GM23338 (cell line): ENCODE measurements at regions not wholly inside any gene's neighbourhood (a gene's known extent, or its start where the extent isn't known, plus 50 kb on each side); places are given as distances from the start of the nearest gene placed in this dataset.

Source experiments
- ATAC-seq: fragments of 200-7000 bp; cut with Tn5 transposase; 3 replicates; pipeline ENCODE4 v1.9.1; 2020
- DNase-seq: peaks from one replicate; pipeline ENCODE4 v3.0.0-alpha.2; 2015; ENCODE audit warnings: low spot score
- H2AFZ ChIP-seq: fragments of 200-600 bp; sonication (generic); 2 replicates; pipeline ENCODE4 v1.8.0; 2016; ENCODE audit warnings: antibody characterized with exemption, mild to moderate bottlenecking, moderate library complexity
- H3F3A ChIP-seq: fragments of 200-600 bp; sonication (generic); replicated peaks from 2 replicates; pipeline ENCODE4 v1.8.0; 2017; ENCODE audit warnings: antibody characterized with exemption, mixed run types, low read depth
- H3K27ac ChIP-seq: fragments of 200-600 bp; sonication (generic); 2 replicates; pipeline ENCODE4 v1.6.1; 2016; ENCODE audit warnings: low read depth
- H3K27me3 ChIP-seq: fragments of 200-600 bp; sonication (generic); 2 replicates; pipeline ENCODE4 v1.8.0; 2016; ENCODE audit warnings: mild to moderate bottlenecking, mixed run types, moderate library complexity; ENCODE audit not compliant: insufficient read depth
- H3K36me3 ChIP-seq: fragments of 200-600 bp; sonication (generic); 2 replicates; pipeline ENCODE4 v1.8.0; 2016; ENCODE audit warnings: mild to moderate bottlenecking; ENCODE audit not compliant: insufficient read depth
- H3K4me1 ChIP-seq: fragments of 200-600 bp; sonication (generic); 2 replicates; pipeline ENCODE4 v1.8.0; 2016; ENCODE audit warnings: mild to moderate bottlenecking, moderate library complexity; ENCODE audit not compliant: insufficient read depth
- H3K4me2 ChIP-seq: fragments of 200-600 bp; sonication (generic); 2 replicates; pipeline ENCODE4 v1.7.1; 2017; ENCODE audit warnings: mixed run types
- H3K4me3 ChIP-seq: fragments of 200-600 bp; sonication (generic); 2 replicates; pipeline ENCODE4 v1.6.1; 2016; ENCODE audit warnings: mixed run types
- H3K79me2 ChIP-seq: fragments of 200-600 bp; sonication (generic); replicated peaks from 2 replicates; pipeline ENCODE4 v1.8.0; 2017; ENCODE audit warnings: mild to moderate bottlenecking; ENCODE audit not compliant: insufficient read depth
- H3K9me2 ChIP-seq: fragments of 200-600 bp; sonication (generic); 2 replicates; pipeline ENCODE4 v1.8.0; 2017; ENCODE audit not compliant: insufficient read depth
- H4K20me1 ChIP-seq: fragments of 200-600 bp; sonication (generic); replicated peaks from 2 replicates; pipeline ENCODE4 v1.8.0; 2017; ENCODE audit warnings: mild to moderate bottlenecking; ENCODE audit not compliant: insufficient read depth
- H3K27ac Mint-ChIP-seq: 2 replicates; pipeline ENCODE4 v1.8.0; 2020; ENCODE audit warnings: inconsistent platforms, mild to moderate bottlenecking, moderate library complexity, mixed read lengths
- H3K27me3 Mint-ChIP-seq: 3 replicates; pipeline ENCODE4 v1.8.0; 2022; ENCODE audit warnings: low read depth, mild to moderate bottlenecking, moderate library complexity, mixed read lengths, inconsistent platforms; ENCODE audit not compliant: insufficient read depth, poor library complexity
- H3K36me3 Mint-ChIP-seq: 3 replicates; pipeline ENCODE4 v1.8.0; 2021; ENCODE audit warnings: low read depth, mild to moderate bottlenecking, inconsistent platforms, moderate library complexity, mixed read lengths
- H3K4me1 Mint-ChIP-seq: 3 replicates; pipeline ENCODE4 v1.8.0; 2020; ENCODE audit warnings: mild to moderate bottlenecking, inconsistent platforms, mixed read lengths
- H3K4me3 Mint-ChIP-seq: 3 replicates; pipeline ENCODE4 v1.8.0; 2021; ENCODE audit warnings: moderate library complexity, mild to moderate bottlenecking, inconsistent platforms, mixed read lengths
- H3K9me3 Mint-ChIP-seq: 3 replicates; pipeline ENCODE4 v1.8.0; 2020; ENCODE audit warnings: moderate library complexity, mild to moderate bottlenecking, inconsistent platforms, mixed read lengths
- CREB1 ChIP-seq: fragments of 250-450 bp; sonication (Bioruptor Pico); IDR thresholded peaks from 2 replicates; pipeline ENCODE4 v1.5.0; 2020; ENCODE audit warnings: low read depth, mild to moderate bottlenecking, moderate library complexity
- CTCF ChIP-seq, 2 experiments: fragments of 200-600 bp in 1 of 2; sonication (generic) in 1 of 2; conservative IDR thresholded peaks; 2 replicates each; pipeline versions ENCODE4 v1.5.1 to v1.6.1; 2016 to 2017; ENCODE audit warnings: antibody characterized with exemption in 2 of 2, low read depth in 2 of 2, mild to moderate bottlenecking in 2 of 2, moderate library complexity in 1 of 2
- ETS1 ChIP-seq: IDR thresholded peaks from 2 replicates; pipeline ENCODE4 v1.6.1; 2016; ENCODE audit warnings: antibody characterized with exemption
- EZH2 ChIP-seq: fragments of 200-600 bp; sonication (generic); IDR thresholded peaks from one replicate; pipeline ENCODE4 v1.8.0; 2017; ENCODE audit warnings: antibody characterized with exemption, mild to moderate bottlenecking, low read depth; ENCODE audit not compliant: unreplicated experiment
- EZH2phosphoT487 ChIP-seq: fragments of 200-600 bp; sonication (generic); IDR thresholded peaks from one replicate; pipeline ENCODE4 v1.8.1; 2018; ENCODE audit warnings: antibody characterized with exemption; ENCODE audit not compliant: unreplicated experiment
- JUNB ChIP-seq: IDR thresholded peaks from one replicate; pipeline ENCODE4 v1.6.1; 2016; ENCODE audit warnings: antibody characterized with exemption; ENCODE audit not compliant: unreplicated experiment
- NANOG ChIP-seq: IDR thresholded peaks from 2 replicates; pipeline ENCODE4 v1.6.1; 2016; ENCODE audit warnings: antibody characterized with exemption, borderline replicate concordance
- POLR2AphosphoS5 ChIP-seq: IDR thresholded peaks from 2 replicates; pipeline ENCODE4 v1.6.1; 2016; ENCODE audit warnings: antibody characterized with exemption, low read depth
- REST ChIP-seq: IDR thresholded peaks from one replicate; pipeline ENCODE4 v1.6.1; 2018; ENCODE audit warnings: antibody characterized with exemption; ENCODE audit not compliant: unreplicated experiment
- STAT1 ChIP-seq: IDR thresholded peaks from one replicate; pipeline ENCODE4 v1.6.1; 2016; ENCODE audit warnings: antibody characterized with exemption; ENCODE audit not compliant: unreplicated experiment
- ZNF114 ChIP-seq: fragments of 250-450 bp; sonication (Bioruptor Pico); IDR thresholded peaks from 2 replicates; pipeline ENCODE4 v1.5.0; 2020; ENCODE audit warnings: mild to moderate bottlenecking, moderate library complexity
- ZNF331 ChIP-seq: fragments of 250-450 bp; sonication (Bioruptor Pico); IDR thresholded peaks from 2 replicates; pipeline ENCODE4 v1.5.0; 2020; ENCODE audit warnings: low read depth, mild to moderate bottlenecking, moderate library complexity
- ZNF462 ChIP-seq: fragments of 250-450 bp; sonication (Bioruptor Pico); IDR thresholded peaks from 2 replicates; pipeline ENCODE4 v1.5.0; 2020; ENCODE audit warnings: mild to moderate bottlenecking, moderate library complexity

GRCh38 chr3:124600765-124601164, 129.5 kb upstream of the UMPS start:
- no peaks in the 10 kb centered on the region for H3K4me1 ChIP-seq
- H3K9me3 Mint-ChIP-seq, result no peaks in the 10 kb centered on the region
- no peak for ATAC-seq
- no peaks in the 10 kb centered on the region for H3K9me2 ChIP-seq
- no peak overlapping the region for H3K4me3 ChIP-seq
- no peak overlapping the region for H3K27ac Mint-ChIP-seq
- no peak overlapping the region for H3K4me3 Mint-ChIP-seq
- no peaks in the 10 kb centered on the region for H4K20me1 ChIP-seq
- H2AFZ ChIP-seq, result no peak overlapping the region
- H3K36me3 ChIP-seq, result no peaks in the 10 kb centered on the region
- H3K79me2 ChIP-seq, result no peaks in the 10 kb centered on the region
- no peak overlapping the region for H3K4me2 ChIP-seq
- no peak overlapping the region for H3K27ac ChIP-seq
- H3K27me3 ChIP-seq, result no peaks in the 10 kb centered on the region
- H3K27me3 Mint-ChIP-seq, result peaks cover 3% of the 10 kb centered on the region
- no peaks in the 10 kb centered on the region for H3F3A ChIP-seq
- DNase-seq, result no peak
- no peak for TF ChIP-seq ZNF462 (CRISPR knock-in tag)
- TF ChIP-seq CREB1 (CRISPR knock-in tag), result no peak
- no peak for TF ChIP-seq ZNF114 (CRISPR knock-in tag)
- no peak for TF ChIP-seq REST
- no peak for TF ChIP-seq EZH2phosphoT487
- no peak for TF ChIP-seq POLR2AphosphoS5
- no peak for TF ChIP-seq CTCF (conservative IDR thresholded peaks at IDR 0.05; ENCODE audit: low read depth in 2 of 2)
- no peak for TF ChIP-seq STAT1
- TF ChIP-seq EZH2, result no peak
- no peak for TF ChIP-seq JUNB
- no peak for TF ChIP-seq NANOG
- no peak for TF ChIP-seq ZNF331
- no peak for TF ChIP-seq ETS1
- peaks cover 7% of the 10 kb centered on the region; the same call in 2 of the 3 replicates for H3K4me1 Mint-ChIP-seq
- no peaks in the 10 kb centered on the region for H3K36me3 Mint-ChIP-seq
